Colonic mucosa (tissue), 4 donors: ENCODE measurements at regions not wholly inside any gene's neighbourhood (a gene's known extent, or its start where the extent isn't known, plus 50 kb on each side); places are given as distances from the start of the nearest gene placed in this dataset.

Experiments
- DNase-seq: peaks from one replicate; pipeline ENCODE4 v3.0.0-alpha.2; 2020
- H3K27ac ChIP-seq: fragments of 200-600 bp; one replicate; pipeline ENCODE4 v1.8.0; 2021
- H3K27me3 ChIP-seq: fragments of 200-600 bp; one replicate; pipeline ENCODE4 v1.8.0; 2021
- H3K36me3 ChIP-seq: fragments of 200-600 bp; one replicate; pipeline ENCODE4 v1.8.0; 2021
- H3K4me1 ChIP-seq: fragments of 200-600 bp; one replicate; pipeline ENCODE4 v1.8.0; 2021; ENCODE audit warnings: mild to moderate bottlenecking
- H3K4me3 ChIP-seq: fragments of 200-600 bp; one replicate; pipeline ENCODE4 v1.8.0; 2021
- H3K9ac ChIP-seq, 2 donors: one replicate each; pipeline ENCODE4 v1.7.0; 2013; ENCODE audit warnings: control low read depth in 2 of 2, low read depth in 2 of 2, low read length in 2 of 2
- H3K9me3 ChIP-seq: fragments of 200-600 bp; one replicate; pipeline ENCODE4 v1.8.0; 2021
- CTCF ChIP-seq: fragments of 200-600 bp; IDR thresholded peaks from one replicate; pipeline ENCODE4 v1.8.0; 2022; ENCODE audit warnings: antibody characterized with exemption, mild to moderate bottlenecking
- intact Hi-C: fragments of 100-400 bp; cut with DNase I; formaldehyde crosslinking; loops from one replicate; pipeline ENCODE4 v1.14.1; 2022
- donor health status: healthy.
- donor health status: DM: no; HTN: no; CAD: no.
- donor health status: DM: no; HTN: no; CAD: no.

GRCh38 chr10:23686722-23687121 is 247.8 kb downstream of the OTUD1 start:
- no peak for TF ChIP-seq CTCF
- no peak overlapping the region for H3K27ac ChIP-seq
- no peaks in the 10 kb centered on the region for H3K4me1 ChIP-seq
- no peaks in the 10 kb centered on the region for H3K9me3 ChIP-seq
- no peak for DNase-seq
- no peaks in the 10 kb centered on the region for H3K27me3 ChIP-seq
- H3K9ac ChIP-seq: no peak overlapping the region
- no peaks in the 10 kb centered on the region for H3K36me3 ChIP-seq
- no peak overlapping the region for H3K4me3 ChIP-seq
- intact Hi-C loops: no loop called here

GRCh38 chr10:23692736-23693135 is 253.9 kb downstream of the OTUD1 start:
- intact Hi-C loops: no loop called here
- DNase-seq: no peak
- peaks cover 22% of the 10 kb centered on the region for H3K27me3 ChIP-seq
- no peak overlapping the region for H3K27ac ChIP-seq
- no peak overlapping the region for H3K4me3 ChIP-seq
- no peaks in the 10 kb centered on the region for H3K4me1 ChIP-seq
- H3K9me3 ChIP-seq: no peaks in the 10 kb centered on the region
- TF ChIP-seq CTCF: no peak
- no peaks in the 10 kb centered on the region for H3K36me3 ChIP-seq
- H3K9ac ChIP-seq: no peak overlapping the region

- H3K9ac ChIP-seq: no peak overlapping the region
- no peak overlapping the region for H3K4me3 ChIP-seq
- no peak for TF ChIP-seq CTCF
- peaks cover 22% of the 10 kb centered on the region for H3K27me3 ChIP-seq
- H3K27ac ChIP-seq: no peak overlapping the region
- no peaks in the 10 kb centered on the region for H3K9me3 ChIP-seq
- intact Hi-C loops: no loop called here
- H3K36me3 ChIP-seq: no peaks in the 10 kb centered on the region
- DNase-seq: no peak
- no peaks in the 10 kb centered on the region for H3K4me1 ChIP-seq
Measured at GRCh38 chr10:23693501-23693901, 254.6 kb downstream of the OTUD1 start.

- intact Hi-C loops: no loop called here
- H3K4me3 ChIP-seq: no peak overlapping the region
- no peak for TF ChIP-seq CTCF
- H3K4me1 ChIP-seq: no peaks in the 10 kb centered on the region
- H3K9me3 ChIP-seq: no peaks in the 10 kb centered on the region
- DNase-seq: no peak
- H3K27ac ChIP-seq: no peak overlapping the region
- no peaks in the 10 kb centered on the region for H3K36me3 ChIP-seq
- peaks cover 22% of the 10 kb centered on the region for H3K27me3 ChIP-seq
- no peak overlapping the region for H3K9ac ChIP-seq
Measured at GRCh38 chr10:23693925-23694324, 255.1 kb downstream of the OTUD1 start.

GRCh38 chr10:23694446-23694920 is 255.6 kb downstream of the OTUD1 start:
- H3K4me1 ChIP-seq: no peaks in the 10 kb centered on the region
- no peaks in the 10 kb centered on the region for H3K36me3 ChIP-seq
- TF ChIP-seq CTCF: no peak
- H3K9ac ChIP-seq: no peak overlapping the region
- intact Hi-C loops: no loop called here
- peaks cover 22% of the 10 kb centered on the region for H3K27me3 ChIP-seq
- DNase-seq: no peak
- H3K4me3 ChIP-seq: no peak overlapping the region
- no peak overlapping the region for H3K27ac ChIP-seq
- no peaks in the 10 kb centered on the region for H3K9me3 ChIP-seq
